Muscle layer of colon (tissue), 2 donors: ENCODE measurements at regions not wholly inside any gene's neighbourhood (a gene's known extent, or its start where the extent isn't known, plus 50 kb on each side); places are given as distances from the start of the nearest gene placed in this dataset.

Experiments used
- H3K27ac ChIP-seq: one replicate; pipeline ENCODE4 v1.7.0; 2013; ENCODE audit warnings: low read depth, mild to moderate bottlenecking, low read length, moderate library complexity
- H3K27me3 ChIP-seq, 2 donors: one replicate each; pipeline ENCODE4 v1.7.0; 2013; ENCODE audit warnings: low read length in 2 of 2, mild to moderate bottlenecking in 2 of 2; ENCODE audit not compliant: insufficient read depth in 2 of 2, control insufficient read depth in 1 of 2
- H3K36me3 ChIP-seq: one replicate; pipeline ENCODE4 v1.7.0; 2013; ENCODE audit warnings: mild to moderate bottlenecking, low read length; ENCODE audit not compliant: insufficient read depth
- H3K4me1 ChIP-seq: one replicate; pipeline ENCODE4 v1.7.0; 2013; ENCODE audit warnings: mild to moderate bottlenecking, low read length; ENCODE audit not compliant: insufficient read depth
- H3K4me3 ChIP-seq, 2 donors: one replicate each; pipeline ENCODE4 v1.7.0; 2013; ENCODE audit warnings: low read length in 2 of 2, low read depth in 1 of 2, mild to moderate bottlenecking in 1 of 2, moderate library complexity in 1 of 2
- H3K9ac ChIP-seq: one replicate; pipeline ENCODE4 v1.7.0; 2013; ENCODE audit warnings: low read length
- H3K9me3 ChIP-seq: one replicate; pipeline ENCODE4 v1.7.0; 2013; ENCODE audit warnings: mild to moderate bottlenecking, low read length
- donor health status: abdominal sarcoma.
- donor health status: Adenocarcinoma of cecum.

- no peak overlapping the region for H3K4me3 ChIP-seq
- no peaks in the 10 kb centered on the region for H3K27me3 ChIP-seq
- no peaks in the 10 kb centered on the region for H3K4me1 ChIP-seq
- no peak overlapping the region for H3K9ac ChIP-seq
- H3K27ac ChIP-seq: no peak overlapping the region
- H3K36me3 ChIP-seq: no peaks in the 10 kb centered on the region
- H3K9me3 ChIP-seq: no peaks in the 10 kb centered on the region
Observed at GRCh38 chr2:6475155-6475940, 390.4 kb downstream of the CMPK2 start.

DNA sequence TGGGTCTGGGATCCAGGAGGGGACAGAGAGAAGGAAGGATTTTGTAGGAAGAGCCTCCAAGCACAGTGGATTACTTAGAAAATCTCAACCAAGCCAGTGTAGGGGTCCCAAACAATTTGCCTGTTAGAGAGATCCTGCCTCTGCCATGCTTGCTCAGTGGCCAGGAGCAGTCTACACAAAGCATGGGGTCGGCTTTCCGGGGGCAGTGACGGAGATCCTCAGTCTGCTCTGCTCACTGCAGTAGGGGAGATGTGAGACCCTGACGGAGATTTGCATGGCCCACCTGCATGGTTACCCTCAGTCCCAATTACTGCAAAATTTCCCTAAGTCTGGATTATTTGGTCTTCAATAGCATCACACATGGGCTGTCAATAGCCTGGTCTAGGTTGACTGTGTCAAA lies 385.2 kb downstream of the CMPK2 start:
- Histone ChIP-seq H3K4me1 (no peaks in the 10 kb centered on the region), H3K27ac (no peak overlapping the region), H3K4me3 (no peak overlapping the region), H3K9me3 (no peaks in the 10 kb centered on the region), H3K27me3 (no peaks in the 10 kb centered on the region), H3K36me3 (no peaks in the 10 kb centered on the region), H3K9ac (no peak overlapping the region)

GRCh38 chr2:6482256-6482655 lies 383.5 kb downstream of the CMPK2 start:
- H3K4me1 ChIP-seq: no peaks in the 10 kb centered on the region
- H3K27ac ChIP-seq: no peak overlapping the region
- no peak overlapping the region for H3K9ac ChIP-seq
- no peaks in the 10 kb centered on the region for H3K36me3 ChIP-seq
- H3K4me3 ChIP-seq: no peak overlapping the region
- H3K9me3 ChIP-seq: no peaks in the 10 kb centered on the region
- H3K27me3 ChIP-seq: no peaks in the 10 kb centered on the region

GRCh38 chr2:6487765-6488164 lies 377.9 kb downstream of the CMPK2 start:
- Histone ChIP-seq H3K4me1 (no peaks in the 10 kb centered on the region), H3K36me3 (no peaks in the 10 kb centered on the region), H3K4me3 (no peak overlapping the region), H3K27me3 (no peaks in the 10 kb centered on the region), H3K9ac (no peak overlapping the region), H3K9me3 (no peaks in the 10 kb centered on the region), H3K27ac (no peak overlapping the region)

DNA sequence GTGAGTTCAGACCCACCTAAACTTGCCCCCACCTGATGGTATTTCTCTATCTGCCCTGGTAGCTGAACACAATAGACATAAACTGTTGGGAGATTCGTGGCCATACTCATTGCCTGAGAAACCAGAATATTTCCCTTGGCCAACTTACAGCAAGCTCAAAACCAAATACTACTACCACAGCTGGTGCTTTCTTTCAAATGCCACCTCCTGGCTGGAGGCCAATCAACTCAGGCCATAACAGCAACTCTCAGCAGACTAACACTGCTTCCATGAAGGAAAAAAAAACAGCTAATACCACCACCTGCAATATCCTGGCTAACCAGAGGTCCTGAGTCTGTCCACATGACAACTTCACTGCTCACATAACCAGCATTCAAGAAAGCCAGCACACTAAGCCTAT lies 373.1 kb downstream of the CMPK2 start:
- H3K4me3 ChIP-seq: no peak overlapping the region
- H3K9ac ChIP-seq: no peak overlapping the region
- H3K27ac ChIP-seq: no peak overlapping the region
- no peaks in the 10 kb centered on the region for H3K4me1 ChIP-seq
- no peaks in the 10 kb centered on the region for H3K9me3 ChIP-seq
- no peaks in the 10 kb centered on the region for H3K27me3 ChIP-seq
- H3K36me3 ChIP-seq: no peaks in the 10 kb centered on the region

- Histone ChIP-seq H3K27me3 (no peaks in the 10 kb centered on the region), H3K36me3 (no peaks in the 10 kb centered on the region), H3K4me1 (no peaks in the 10 kb centered on the region), H3K9me3 (no peaks in the 10 kb centered on the region), H3K4me3 (no peak overlapping the region), H3K9ac (no peak overlapping the region), H3K27ac (no peak overlapping the region)
Observed at GRCh38 chr2:6493266-6493665, 372.4 kb downstream of the CMPK2 start.

- Histone ChIP-seq H3K9ac (no peak overlapping the region), H3K4me1 (no peaks in the 10 kb centered on the region)
Observed at GRCh38 chr2:6493669-6494068, 372.0 kb downstream of the CMPK2 start.

DNA sequence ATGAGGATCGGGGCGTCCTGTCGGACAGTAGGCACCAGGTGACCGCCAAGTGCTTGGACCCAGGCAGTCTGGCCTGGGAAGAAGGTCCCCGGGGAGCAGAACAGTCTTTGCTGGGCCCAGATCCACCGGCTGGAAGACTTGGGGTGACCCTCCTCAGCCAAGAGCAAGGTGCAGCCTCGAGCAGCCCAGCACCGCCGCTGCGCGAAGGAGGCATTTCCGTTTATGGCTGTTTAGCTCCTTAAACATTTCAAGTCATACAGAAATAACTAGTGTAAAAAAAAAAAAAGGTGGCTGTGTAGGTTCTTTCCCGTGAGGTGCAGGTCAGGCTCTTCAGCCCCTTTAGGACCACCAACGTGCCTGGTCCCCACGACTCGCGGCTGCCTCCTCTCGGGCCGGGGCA lies 370.2 kb downstream of the CMPK2 start:
- no peaks in the 10 kb centered on the region for H3K36me3 ChIP-seq
- H3K9ac ChIP-seq: no peak overlapping the region
- no peaks in the 10 kb centered on the region for H3K9me3 ChIP-seq
- H3K4me3 ChIP-seq: no peak overlapping the region
- H3K27ac ChIP-seq: no peak overlapping the region
- no peaks in the 10 kb centered on the region for H3K27me3 ChIP-seq
- H3K4me1 ChIP-seq: no peaks in the 10 kb centered on the region

More at GRCh38 chr2:6493669-6494068, 372.0 kb downstream of the CMPK2 start:
- Histone ChIP-seq H3K36me3 (no peaks in the 10 kb centered on the region), H3K27ac (no peak overlapping the region), H3K27me3 (no peaks in the 10 kb centered on the region), H3K4me3 (no peak overlapping the region), H3K9me3 (no peaks in the 10 kb centered on the region)

DNA sequence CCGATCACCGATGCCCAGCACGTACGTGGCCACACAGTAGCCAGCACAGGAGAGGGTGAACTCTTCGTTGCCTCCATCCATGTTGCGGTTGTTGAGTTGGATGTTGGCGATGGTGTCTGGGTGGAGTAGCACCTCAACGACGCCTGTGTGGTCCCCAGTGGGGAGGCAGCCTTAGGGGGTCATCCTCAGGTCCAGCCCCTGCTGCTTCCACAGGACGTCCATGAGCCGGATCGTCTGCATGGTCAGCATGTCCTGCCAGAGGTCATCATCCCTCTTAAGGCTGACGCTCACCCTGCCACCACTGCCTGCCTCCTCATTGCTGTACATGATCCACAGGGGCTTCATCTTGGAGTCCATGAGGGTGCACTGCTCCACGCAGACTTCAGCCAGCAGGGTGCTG lies 369.3 kb downstream of the CMPK2 start:
- Histone ChIP-seq H3K9me3 (no peaks in the 10 kb centered on the region), H3K27me3 (no peaks in the 10 kb centered on the region), H3K36me3 (no peaks in the 10 kb centered on the region), H3K4me1 (no peaks in the 10 kb centered on the region), H3K4me3 (no peak overlapping the region), H3K27ac (no peak overlapping the region), H3K9ac (no peak overlapping the region)

GRCh38 chr2:6497048-6497447 lies 368.7 kb downstream of the CMPK2 start:
- Histone ChIP-seq H3K9ac (no peak overlapping the region), H3K36me3 (no peaks in the 10 kb centered on the region), H3K4me3 (no peak overlapping the region), H3K4me1 (no peaks in the 10 kb centered on the region), H3K27me3 (no peaks in the 10 kb centered on the region), H3K27ac (no peak overlapping the region), H3K9me3 (no peaks in the 10 kb centered on the region)

DNA sequence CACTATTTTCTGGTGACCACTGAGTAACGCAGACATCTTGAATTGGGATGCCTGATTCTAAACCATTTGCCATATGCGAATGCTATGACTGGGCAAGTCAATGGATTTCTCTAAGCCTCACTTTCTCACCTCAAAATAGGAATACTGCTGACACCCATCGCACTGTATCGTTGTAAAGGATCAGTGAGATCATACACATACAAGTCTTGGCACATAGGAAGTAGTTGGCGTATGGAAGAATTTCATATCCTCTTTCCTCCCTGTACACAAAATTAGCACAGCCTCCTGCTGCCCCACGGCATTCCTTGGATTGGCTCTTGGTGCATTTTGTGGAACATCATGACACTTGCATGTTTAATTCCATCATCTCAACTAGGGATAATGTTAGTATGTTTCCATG lies 366.9 kb downstream of the CMPK2 start:
- Histone ChIP-seq H3K9me3 (no peaks in the 10 kb centered on the region), H3K4me3 (no peak overlapping the region), H3K27ac (no peak overlapping the region), H3K36me3 (no peaks in the 10 kb centered on the region), H3K9ac (no peak overlapping the region), H3K4me1 (no peaks in the 10 kb centered on the region), H3K27me3 (no peaks in the 10 kb centered on the region)

DNA sequence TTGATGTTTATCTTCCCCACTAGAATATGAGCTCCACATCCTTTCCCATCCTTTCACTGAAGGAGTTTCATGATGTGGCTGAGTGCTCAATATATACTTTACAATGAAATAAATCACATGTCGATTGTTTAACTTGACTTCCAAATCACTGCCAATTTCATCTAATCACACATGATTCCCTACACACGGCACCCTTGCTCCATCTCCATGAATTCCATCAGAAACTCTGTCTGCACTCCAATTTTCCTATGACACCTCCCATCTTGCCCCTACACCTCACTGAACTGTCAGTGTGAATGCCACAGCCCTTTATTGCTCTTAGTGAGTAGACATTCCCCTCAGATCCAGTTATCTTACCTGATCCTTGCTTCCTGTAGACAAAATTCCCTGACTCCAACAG lies 366.0 kb downstream of the CMPK2 start:
- no peaks in the 10 kb centered on the region for H3K27me3 ChIP-seq
- no peaks in the 10 kb centered on the region for H3K36me3 ChIP-seq
- no peaks in the 10 kb centered on the region for H3K4me1 ChIP-seq
- no peaks in the 10 kb centered on the region for H3K9me3 ChIP-seq
- H3K27ac ChIP-seq: no peak overlapping the region
- H3K4me3 ChIP-seq: no peak overlapping the region
- no peak overlapping the region for H3K9ac ChIP-seq
